ENCODE measurements at regions not wholly inside any gene's neighbourhood (a gene's known extent, or its start where the extent isn't known, plus 50 kb on each side); places are given as distances from the start of the nearest gene placed in this dataset.

DNA sequence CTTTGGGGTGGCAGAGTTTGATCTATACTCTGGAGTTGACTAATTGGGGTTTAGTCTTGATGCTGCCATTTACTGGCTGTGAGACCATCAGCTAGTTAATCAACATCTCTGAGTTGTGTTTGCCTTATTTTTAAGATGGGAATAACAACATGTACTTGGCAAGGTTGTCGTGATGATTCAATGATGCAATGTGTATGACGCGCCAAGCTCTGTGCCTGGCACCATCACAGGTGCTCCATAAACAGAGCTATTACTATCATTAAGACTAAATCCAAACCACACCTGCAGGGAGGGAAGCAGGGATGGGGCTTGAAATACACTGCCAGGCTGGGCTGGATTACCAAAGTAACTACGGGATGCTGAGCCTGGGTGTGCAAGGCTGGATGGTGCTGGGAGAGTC, 60.1 kb upstream of the E2F3 start:
- TF ChIP-seq, protein P1, sequence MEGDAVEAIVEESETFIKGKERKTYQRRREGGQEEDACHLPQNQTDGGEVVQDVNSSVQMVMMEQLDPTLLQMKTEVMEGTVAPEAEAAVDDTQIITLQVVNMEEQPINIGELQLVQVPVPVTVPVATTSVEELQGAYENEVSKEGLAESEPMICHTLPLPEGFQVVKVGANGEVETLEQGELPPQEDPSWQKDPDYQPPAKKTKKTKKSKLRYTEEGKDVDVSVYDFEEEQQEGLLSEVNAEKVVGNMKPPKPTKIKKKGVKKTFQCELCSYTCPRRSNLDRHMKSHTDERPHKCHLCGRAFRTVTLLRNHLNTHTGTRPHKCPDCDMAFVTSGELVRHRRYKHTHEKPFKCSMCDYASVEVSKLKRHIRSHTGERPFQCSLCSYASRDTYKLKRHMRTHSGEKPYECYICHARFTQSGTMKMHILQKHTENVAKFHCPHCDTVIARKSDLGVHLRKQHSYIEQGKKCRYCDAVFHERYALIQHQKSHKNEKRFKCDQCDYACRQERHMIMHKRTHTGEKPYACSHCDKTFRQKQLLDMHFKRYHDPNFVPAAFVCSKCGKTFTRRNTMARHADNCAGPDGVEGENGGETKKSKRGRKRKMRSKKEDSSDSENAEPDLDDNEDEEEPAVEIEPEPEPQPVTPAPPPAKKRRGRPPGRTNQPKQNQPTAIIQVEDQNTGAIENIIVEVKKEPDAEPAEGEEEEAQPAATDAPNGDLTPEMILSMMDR (IDR thresholded peaks at IDR 0.05): no peak
- no peak for TF ChIP-seq EZH2 (IDR thresholded peaks at IDR 0.05; ENCODE audit: borderline replicate concordance, insufficient read depth, low read depth, low read length, poor library complexity, severe bottlenecking)

All from B cell (primary cell).